ENCODE measurements at regions not wholly inside any gene's neighbourhood (a gene's known extent, or its start where the extent isn't known, plus 50 kb on each side); places are given as distances from the start of the nearest gene placed in this dataset.

- no peak for DNase-seq
Observed at GRCh38 chr3:29137601-29138000, 143.3 kb upstream of the RBMS3 start.

GRCh38 chr3:29138171-29138570 is 142.7 kb upstream of the RBMS3 start:
- DNase-seq = no peak

GRCh38 chr3:29140666-29141065 is 140.2 kb upstream of the RBMS3 start:
- DNase-seq = peak in 4 of 56 donors; percentile 1 to 37 (median 4)

DNA sequence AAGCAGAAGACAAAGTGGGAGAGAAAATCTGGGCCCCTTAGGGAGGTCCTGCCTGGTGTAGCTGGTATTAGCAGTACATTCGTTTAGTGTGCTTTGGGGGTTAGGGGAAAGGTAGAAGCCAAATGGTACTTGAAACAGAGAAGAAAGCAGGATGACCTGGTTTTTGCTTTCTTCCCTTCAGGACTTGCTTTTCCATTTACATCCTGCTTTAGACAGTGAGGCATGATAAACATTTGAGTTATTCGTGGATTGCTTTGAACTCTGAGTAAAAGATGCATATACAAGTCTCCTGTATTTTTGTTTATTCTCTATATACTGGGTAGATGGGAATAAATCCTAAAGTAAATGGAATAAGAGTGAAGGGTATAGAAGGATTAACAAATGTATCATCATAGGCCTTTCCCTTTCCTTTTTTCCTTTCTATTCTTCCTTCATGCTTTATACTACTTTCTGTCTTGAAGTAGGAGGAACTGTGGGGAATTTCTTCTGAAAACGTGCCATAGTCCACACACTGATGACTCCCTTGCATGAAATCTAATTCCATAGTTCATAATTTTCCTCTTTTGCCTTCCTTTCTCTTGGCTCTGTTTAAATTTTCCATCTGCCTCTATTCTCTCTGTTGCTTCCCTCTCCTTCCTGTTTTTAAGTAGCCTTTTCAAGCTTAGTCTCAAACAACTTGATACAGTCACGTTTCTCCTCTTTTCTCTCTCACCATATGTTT is 139.5 kb upstream of the RBMS3 start:
- DNase-seq = no peak

DNA sequence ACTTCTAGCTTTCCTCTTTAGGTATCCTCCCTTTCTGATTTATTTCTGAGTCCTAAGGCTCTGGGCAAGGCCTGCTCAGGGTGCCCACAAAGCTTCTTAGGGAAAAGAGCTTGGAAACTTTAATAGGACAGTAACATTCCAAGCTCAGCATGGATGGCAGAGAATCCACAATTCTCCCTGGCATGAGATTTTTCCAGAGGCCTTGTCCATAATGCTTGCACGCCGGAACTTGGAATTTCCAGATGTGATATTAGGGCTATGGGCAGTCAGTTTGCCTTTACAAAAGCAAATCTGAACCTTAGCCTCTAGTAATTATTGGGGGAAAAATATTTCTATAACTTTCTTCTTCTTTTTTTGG is 139.0 kb upstream of the RBMS3 start:
- no peak for DNase-seq

- DNase-seq = no peak
Observed at GRCh38 chr3:29143151-29143550, 137.7 kb upstream of the RBMS3 start.

DNA sequence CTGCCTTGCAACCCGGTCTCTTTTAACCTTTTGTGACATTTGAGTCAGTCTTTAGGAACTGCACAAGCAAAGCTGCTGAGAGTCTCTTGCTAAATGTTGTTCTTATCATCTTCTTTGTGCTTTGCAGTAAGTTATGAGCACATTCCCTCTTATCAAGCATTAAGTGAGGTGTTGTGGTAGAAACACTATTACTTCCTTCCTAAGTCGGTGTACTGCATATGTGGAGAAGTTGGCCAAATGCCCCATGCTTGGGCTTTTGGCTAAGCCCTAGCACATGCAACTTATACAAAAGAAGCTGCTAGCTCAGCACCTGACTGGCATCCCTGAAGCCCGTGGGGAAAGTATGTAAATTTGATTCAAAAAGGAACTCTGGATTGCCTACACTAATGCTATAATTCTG is 136.5 kb upstream of the RBMS3 start:
- no peak for DNase-seq

- no peak for DNase-seq
Observed at GRCh38 chr3:29144807-29145206, 136.1 kb upstream of the RBMS3 start.

- no peak for DNase-seq
Observed at GRCh38 chr3:29145360-29145759, 135.5 kb upstream of the RBMS3 start.

DNA sequence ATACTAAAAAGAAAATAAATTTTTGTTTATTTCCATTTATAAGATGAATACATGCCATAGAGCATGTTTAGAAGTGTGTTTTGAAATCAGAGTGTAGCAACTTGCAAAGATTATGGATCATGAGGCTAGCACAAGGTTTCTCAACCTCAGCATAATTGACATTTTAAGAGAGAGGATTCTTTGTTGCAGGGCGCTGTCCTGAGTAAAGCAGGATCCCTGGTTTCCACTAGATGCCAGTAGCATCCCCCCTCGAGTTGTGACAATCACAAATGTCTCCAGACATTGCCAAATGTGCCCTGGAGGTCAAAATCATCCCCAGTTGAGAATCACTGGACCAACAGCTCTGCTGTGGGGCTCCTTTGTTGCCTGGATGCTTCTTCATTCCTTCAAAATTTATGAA is 128.5 kb upstream of the RBMS3 start:
- DNase-seq = no peak

GRCh38 chr3:29153811-29154210 is 127.1 kb upstream of the RBMS3 start:
- DNase-seq = no peak

DNA sequence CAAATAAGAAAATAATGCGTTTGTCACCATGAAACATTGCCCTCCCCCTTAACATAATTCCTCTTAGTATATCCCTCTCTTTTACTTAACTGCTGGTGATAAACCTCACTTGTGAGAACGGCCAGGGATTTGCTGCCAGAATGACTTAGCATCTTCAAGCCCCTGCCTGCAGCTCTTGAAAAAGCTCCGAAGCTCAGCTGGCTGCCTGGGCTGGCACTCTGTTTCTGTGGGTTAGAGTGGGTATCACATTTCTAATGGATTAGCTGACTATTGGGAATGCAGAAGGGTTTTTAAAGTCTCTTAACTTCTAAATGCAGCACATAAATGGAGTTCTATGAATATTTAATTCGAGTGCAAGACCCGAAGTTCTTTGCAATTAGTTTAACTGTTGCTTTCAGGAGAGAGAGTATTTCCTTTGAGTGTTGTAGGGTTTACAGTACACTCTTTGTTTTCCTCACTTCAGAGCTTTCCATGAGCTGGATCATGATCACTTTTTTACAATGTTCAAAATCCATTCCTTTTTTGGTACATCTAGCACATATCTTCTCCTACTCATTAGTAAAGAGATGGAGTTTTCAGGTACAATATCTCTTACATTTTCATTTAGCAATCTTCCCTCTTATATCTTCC is 124.7 kb upstream of the RBMS3 start:
- peak in 1 of 56 donors; percentile 4 for DNase-seq

DNA sequence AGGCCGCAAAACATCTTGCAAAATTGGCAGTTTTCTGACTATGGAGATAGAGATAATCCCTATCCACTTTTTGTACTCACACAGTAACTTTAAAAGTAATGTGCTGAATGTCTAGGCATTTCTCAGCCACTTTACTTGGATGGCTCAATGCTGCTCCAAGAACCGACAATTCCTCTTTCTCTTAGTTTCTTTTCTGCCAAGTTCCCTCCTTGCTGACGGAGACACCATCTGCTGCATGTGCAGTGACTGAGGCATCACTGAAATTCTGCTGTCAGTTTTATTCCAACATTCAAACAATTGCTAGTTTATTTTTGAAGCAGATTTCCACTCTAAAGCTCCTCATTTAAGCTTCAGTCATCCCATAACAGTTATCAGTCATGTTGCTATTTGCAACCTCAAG is 116.0 kb upstream of the RBMS3 start:
- DNase-seq = no peak

DNA sequence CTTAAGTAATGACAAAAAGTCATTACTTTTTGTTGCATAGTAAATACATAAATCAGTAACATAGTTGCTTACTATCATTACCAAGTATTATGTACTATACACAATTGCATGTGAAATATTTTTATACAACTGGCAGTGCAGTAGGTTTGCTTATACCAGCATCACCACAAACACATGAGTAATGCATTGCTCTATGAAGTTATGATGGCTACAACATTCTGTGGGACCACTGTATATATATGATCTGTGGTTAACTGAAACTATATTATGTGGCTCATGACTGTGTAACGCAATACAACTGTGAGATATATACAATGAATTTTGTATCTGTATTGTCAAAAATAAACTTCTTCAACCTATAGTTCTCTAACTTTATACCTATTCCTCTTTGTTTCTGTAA is 113.7 kb upstream of the RBMS3 start:
- no peak for DNase-seq

GRCh38 chr3:29168081-29168480 is 112.8 kb upstream of the RBMS3 start:
- no peak for DNase-seq

- DNase-seq = no peak
Observed at GRCh38 chr3:29168696-29169095, 112.2 kb upstream of the RBMS3 start.

DNA sequence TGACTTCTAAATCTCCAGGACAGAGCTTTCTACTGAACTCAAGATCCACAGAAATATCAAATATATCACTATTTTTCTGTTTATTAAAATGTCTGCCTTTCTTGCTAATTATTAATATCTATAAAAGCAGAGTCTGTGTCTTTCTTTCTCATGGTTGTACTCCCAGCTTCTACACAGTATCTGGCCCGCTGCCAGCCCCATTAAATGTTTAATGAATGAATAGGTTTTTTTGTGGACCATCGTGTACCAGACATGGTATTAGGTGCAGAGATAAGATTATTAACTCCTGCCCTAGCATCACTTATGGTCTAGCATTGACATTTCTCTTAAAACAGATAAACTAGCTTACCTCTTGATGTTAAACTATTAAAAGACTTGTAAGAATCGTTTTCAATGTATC is 111.4 kb upstream of the RBMS3 start:
- no peak for DNase-seq

GRCh38 chr3:29171043-29171990 is 109.6 kb upstream of the RBMS3 start:
- no peak for DNase-seq

- peak in 10 of 56 donors; percentile 0 to 20 (median 6) for DNase-seq
Observed at GRCh38 chr3:29176501-29176900, 104.4 kb upstream of the RBMS3 start.

GRCh38 chr3:29178809-29179793 is 101.8 kb upstream of the RBMS3 start:
- DNase-seq = no peak
